ENCODE measurements at regions not wholly inside any gene's neighbourhood (a gene's known extent, or its start where the extent isn't known, plus 50 kb on each side); places are given as distances from the start of the nearest gene placed in this dataset.

DNA sequence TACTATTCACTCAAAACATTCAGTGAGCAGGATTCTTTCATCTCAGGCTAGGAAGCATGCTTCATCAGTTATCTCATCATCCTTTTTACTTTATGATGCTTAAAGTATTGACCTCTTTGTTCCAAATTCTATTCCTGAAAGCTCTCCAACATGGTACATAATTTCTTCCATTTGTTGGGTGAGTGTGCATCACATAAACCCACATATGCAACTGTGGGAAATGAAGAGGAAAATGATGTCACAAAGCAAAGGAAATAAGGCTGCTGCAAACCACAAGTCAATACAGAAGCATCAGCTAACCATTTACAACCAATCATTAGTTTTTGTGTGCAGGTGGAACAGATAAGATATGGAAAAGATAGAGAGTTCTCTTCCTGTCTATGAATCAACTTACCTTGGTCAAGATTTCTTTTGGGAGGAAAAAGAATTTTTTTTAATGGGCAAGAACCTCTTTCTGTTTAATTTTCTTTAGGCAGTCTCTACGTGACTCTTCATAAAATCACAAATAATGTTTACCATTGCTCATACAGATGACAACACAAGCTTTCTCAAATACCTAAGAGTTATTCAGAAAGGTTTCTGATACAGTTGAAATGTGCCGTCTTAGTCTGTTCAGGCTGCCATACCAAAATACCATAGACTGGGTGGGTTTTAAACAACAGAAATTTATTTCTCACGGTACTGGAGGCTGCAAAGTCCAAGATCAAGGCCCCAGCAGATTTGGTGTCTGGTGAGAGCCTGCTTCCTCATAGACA, 259.9 kb downstream of the ADGRG6 start:
- Histone ChIP-seq H3K4me1 (ENCODE audit: control insufficient read depth, insufficient read depth, low read length) (no peaks in the 10 kb centered on the region), H3K27ac (ENCODE audit: extremely low read depth, low read depth, low read length) (no peak overlapping the region), H3K4me3 (ENCODE audit: low read depth, low read length) (no peak overlapping the region), H3K9me3 (ENCODE audit: control insufficient read depth, insufficient read depth, low read depth, low read length) (no peaks in the 10 kb centered on the region), H3K36me3 (ENCODE audit: control insufficient read depth in 2 of 2, insufficient read depth in 1 of 2, low read length in 2 of 2) (no peaks in the 10 kb centered on the region)
- TF ChIP-seq ZNF555 (tag by site-specific recombination; conservative IDR thresholded peaks at IDR 0.05), result no peak
- TF ChIP-seq PRDM4 (tag by site-specific recombination; IDR thresholded peaks at IDR 0.05), result no peak
- no peak for TF ChIP-seq ZNF510 (tag by site-specific recombination; IDR thresholded peaks at IDR 0.05; ENCODE audit: insufficient replicate concordance)
- no peak for TF ChIP-seq IKZF3 (tag by site-specific recombination; IDR thresholded peaks at IDR 0.05)
- no peak for TF ChIP-seq ZNF10 (tag by site-specific recombination; IDR thresholded peaks at IDR 0.05)
- TF ChIP-seq KLF1 (tag by site-specific recombination; IDR thresholded peaks at IDR 0.05), result no peak
- no peak for TF ChIP-seq ZNF776 (tag by site-specific recombination; IDR thresholded peaks at IDR 0.05; ENCODE audit: borderline replicate concordance)
- no peak for TF ChIP-seq ZNF202 (tag by site-specific recombination; IDR thresholded peaks at IDR 0.05; ENCODE audit: borderline replicate concordance)
- no peak for TF ChIP-seq ZNF423 (tag by site-specific recombination; IDR thresholded peaks at IDR 0.05)
- TF ChIP-seq ZNF121 (tag by site-specific recombination; IDR thresholded peaks at IDR 0.05), result no peak
- no peak for TF ChIP-seq BCL11A (tag by site-specific recombination; IDR thresholded peaks at IDR 0.05; ENCODE audit: low read depth)
- TF ChIP-seq ZSCAN16 (tag by site-specific recombination; IDR thresholded peaks at IDR 0.05), result no peak
- no peak for TF ChIP-seq ZNF837 (tag by site-specific recombination; IDR thresholded peaks at IDR 0.05)
- TF ChIP-seq ZBTB17 (tag by site-specific recombination; IDR thresholded peaks at IDR 0.05), result no peak
- TF ChIP-seq KLF10 (tag by site-specific recombination; IDR thresholded peaks at IDR 0.05), result no peak
- no peak for TF ChIP-seq ZBTB26 (tag by site-specific recombination; optimal IDR thresholded peaks at IDR 0.05)
- TF ChIP-seq ZNF138 (tag by site-specific recombination; IDR thresholded peaks at IDR 0.05; ENCODE audit: borderline replicate concordance), result no peak
- ChIA-PET POLR2A (no interaction called here), CTCF (interaction anchor here (0.5 to 0.6 kb wide), 2 partner anchors 490 to 593 kb away, joined by 3 to 4 read pairs; no protein-coding TSS in a partner anchor)

DNA sequence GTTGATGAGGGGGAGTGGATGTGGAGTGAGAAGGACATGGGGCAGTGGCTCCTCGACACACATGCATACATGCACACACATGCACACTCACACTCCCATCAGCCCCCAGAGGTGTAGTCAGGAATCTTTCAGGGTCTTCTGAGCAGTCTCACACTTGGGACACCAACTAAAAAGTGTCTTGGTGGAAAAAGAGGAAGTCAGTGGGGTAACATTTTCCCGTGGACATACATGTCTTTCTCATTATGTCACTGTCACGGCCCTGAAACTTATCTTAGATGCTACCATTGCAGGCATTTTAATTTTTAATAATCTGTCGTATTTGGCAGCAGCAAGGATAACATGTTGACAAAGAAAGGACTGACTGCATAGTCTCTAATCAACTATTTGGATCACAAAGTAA, 261.1 kb downstream of the ADGRG6 start:
- CTCF ChIA-PET, result no interaction called here

More for the DNA sequence above, 261.1 kb downstream of the ADGRG6 start:
- POLR2A ChIA-PET, result no interaction called here
- Histone ChIP-seq H3K27ac (ENCODE audit: extremely low read depth, low read depth, low read length) (no peak overlapping the region), H3K4me1 (ENCODE audit: control insufficient read depth, insufficient read depth, low read length) (no peaks in the 10 kb centered on the region), H3K4me3 (ENCODE audit: low read depth, low read length) (no peak overlapping the region), H3K9me3 (ENCODE audit: control insufficient read depth, insufficient read depth, low read depth, low read length) (no peaks in the 10 kb centered on the region), H3K36me3 (ENCODE audit: control insufficient read depth in 2 of 2, insufficient read depth in 1 of 2, low read length in 2 of 2) (no peaks in the 10 kb centered on the region)
- TF ChIP-seq ZBTB1 (tag by site-specific recombination; IDR thresholded peaks at IDR 0.05) (no peak), ZNF292 (tag by site-specific recombination; IDR thresholded peaks at IDR 0.05; ENCODE audit: borderline replicate concordance, low read depth) (no peak), ZNF692 (tag by site-specific recombination; IDR thresholded peaks at IDR 0.05) (no peak), ZNF169 (tag by site-specific recombination; IDR thresholded peaks at IDR 0.05) (no peak)
- TF ChIP-seq, protein P1, sequence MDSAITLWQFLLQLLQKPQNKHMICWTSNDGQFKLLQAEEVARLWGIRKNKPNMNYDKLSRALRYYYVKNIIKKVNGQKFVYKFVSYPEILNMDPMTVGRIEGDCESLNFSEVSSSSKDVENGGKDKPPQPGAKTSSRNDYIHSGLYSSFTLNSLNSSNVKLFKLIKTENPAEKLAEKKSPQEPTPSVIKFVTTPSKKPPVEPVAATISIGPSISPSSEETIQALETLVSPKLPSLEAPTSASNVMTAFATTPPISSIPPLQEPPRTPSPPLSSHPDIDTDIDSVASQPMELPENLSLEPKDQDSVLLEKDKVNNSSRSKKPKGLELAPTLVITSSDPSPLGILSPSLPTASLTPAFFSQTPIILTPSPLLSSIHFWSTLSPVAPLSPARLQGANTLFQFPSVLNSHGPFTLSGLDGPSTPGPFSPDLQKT (IDR thresholded peaks at IDR 0.05; ENCODE audit: borderline replicate concordance, low read depth, low read length), result no peak

Data from HEK293 (cell line).